H9 (cell line): ENCODE measurements at regions not wholly inside any gene's neighbourhood (a gene's known extent, or its start where the extent isn't known, plus 50 kb on each side); places are given as distances from the start of the nearest gene placed in this dataset.

Experiments used
- DNase-seq: peaks from one replicate; pipeline ENCODE4 v3.0.0-alpha.2; 2017
- H2AFZ ChIP-seq: one replicate; pipeline ENCODE4 v1.6.1; 2013; ENCODE audit warnings: mild to moderate bottlenecking, low read length, control low read depth, moderate library complexity
- H2AK5ac ChIP-seq: 2 replicates; pipeline ENCODE4 v1.6.1; 2013; ENCODE audit warnings: low read length, control low read depth, mixed read lengths; ENCODE audit not compliant: insufficient read length
- H2BK120ac ChIP-seq: one replicate; pipeline ENCODE4 v1.6.1; 2013; ENCODE audit warnings: low read depth, mild to moderate bottlenecking, low read length, control low read depth, inconsistent platforms; ENCODE audit not compliant: poor library complexity, severe bottlenecking
- H2BK12ac ChIP-seq: 2 replicates; pipeline ENCODE4 v1.6.1; 2013; ENCODE audit warnings: low read length, control low read depth, mixed read lengths, low read depth; ENCODE audit not compliant: insufficient read length
- H2BK15ac ChIP-seq: 2 replicates; pipeline ENCODE4 v1.6.1; 2013; ENCODE audit warnings: low read depth, low read length, control low read depth
- H2BK20ac ChIP-seq: one replicate; pipeline ENCODE4 v1.6.1; 2013; ENCODE audit warnings: low read depth, mild to moderate bottlenecking, low read length, control low read depth, inconsistent platforms; ENCODE audit not compliant: poor library complexity, severe bottlenecking
- H2BK5ac ChIP-seq: 2 replicates; pipeline ENCODE4 v1.6.1; 2013; ENCODE audit warnings: low read length, control low read depth, mixed read lengths; ENCODE audit not compliant: insufficient read length
- H3K14ac ChIP-seq: 2 replicates; pipeline ENCODE4 v1.6.1; 2013; ENCODE audit warnings: low read length, control low read depth; ENCODE audit not compliant: insufficient read depth
- H3K18ac ChIP-seq: 2 replicates; pipeline ENCODE4 v1.6.1; 2013; ENCODE audit warnings: low read depth, mild to moderate bottlenecking, mixed read lengths, low read length, control low read depth; ENCODE audit not compliant: insufficient read length
- H3K23ac ChIP-seq: 2 replicates; pipeline ENCODE4 v1.6.1; 2013; ENCODE audit warnings: low read length, control low read depth, mixed read lengths, low read depth; ENCODE audit not compliant: insufficient read length
- H3K23me2 ChIP-seq: 2 replicates; pipeline ENCODE4 v1.6.1; 2013; ENCODE audit warnings: low read depth, mild to moderate bottlenecking, mixed read lengths, low read length, control low read depth; ENCODE audit not compliant: insufficient read length, poor library complexity, severe bottlenecking
- H3K27ac ChIP-seq: 2 replicates; pipeline ENCODE4 v1.5.1; 2013; ENCODE audit warnings: low read length, control low read depth, mixed read lengths, low read depth; ENCODE audit not compliant: insufficient read length
- H3K27me3 ChIP-seq: 2 replicates; pipeline ENCODE4 v1.6.1; 2013; ENCODE audit warnings: low read length, control low read depth, inconsistent platforms; ENCODE audit not compliant: insufficient read depth
- H3K4ac ChIP-seq: 2 replicates; pipeline ENCODE4 v1.6.1; 2013; ENCODE audit warnings: low read depth, mild to moderate bottlenecking, control low read depth, inconsistent platforms, low read length, moderate library complexity
- H3K4me1 ChIP-seq: 2 replicates; pipeline ENCODE4 v1.6.1; 2013; ENCODE audit warnings: low read length, control low read depth, inconsistent platforms; ENCODE audit not compliant: insufficient read depth
- H3K4me2 ChIP-seq: 2 replicates; pipeline ENCODE4 v1.6.1; 2013; ENCODE audit warnings: low read length, control low read depth, mixed read lengths; ENCODE audit not compliant: insufficient read length, insufficient read depth
- H3K56ac ChIP-seq: 2 replicates; pipeline ENCODE4 v1.6.1; 2013; ENCODE audit warnings: low read depth, mild to moderate bottlenecking, mixed read lengths, low read length, control low read depth; ENCODE audit not compliant: insufficient read length
- H3K79me1 ChIP-seq: 2 replicates; pipeline ENCODE4 v1.6.1; 2013; ENCODE audit warnings: low read depth, mild to moderate bottlenecking, moderate library complexity, low read length, control low read depth, inconsistent platforms; ENCODE audit not compliant: insufficient read depth, poor library complexity, severe bottlenecking
- H3K79me2 ChIP-seq: 2 replicates; pipeline ENCODE4 v1.6.1; 2013; ENCODE audit warnings: low read length, control low read depth, inconsistent platforms; ENCODE audit not compliant: insufficient read depth
- H3K9ac ChIP-seq: 2 replicates; pipeline ENCODE4 v1.6.1; 2013; ENCODE audit warnings: low read length, control low read depth, mixed read lengths; ENCODE audit not compliant: insufficient read length; ENCODE audit errors: extremely low read depth
- H3K9me3 ChIP-seq: one replicate; pipeline ENCODE4 v1.6.1; 2013; ENCODE audit warnings: low read depth, low read length, inconsistent platforms; ENCODE audit not compliant: control insufficient read depth
- H3T11ph ChIP-seq: one replicate; pipeline ENCODE4 v1.6.1; 2013; ENCODE audit warnings: mild to moderate bottlenecking, low read length, control low read depth, inconsistent platforms
- H4K20me1 ChIP-seq: one replicate; pipeline ENCODE4 v1.6.1; 2013; ENCODE audit not compliant: control insufficient read depth, insufficient read length, insufficient read depth
- H4K5ac ChIP-seq: 2 replicates; pipeline ENCODE4 v1.6.1; 2013; ENCODE audit warnings: low read depth, mild to moderate bottlenecking, mixed read lengths, low read length, control low read depth; ENCODE audit not compliant: insufficient read length
- H4K8ac ChIP-seq: replicated peaks from 2 replicates; pipeline ENCODE4 v1.6.1; 2013; ENCODE audit warnings: low read length, control low read depth, mixed read lengths, low read depth; ENCODE audit not compliant: insufficient read length
- H4K91ac ChIP-seq: 2 replicates; pipeline ENCODE4 v1.6.1; 2013; ENCODE audit warnings: low read depth, mild to moderate bottlenecking, moderate library complexity, mixed read lengths, low read length, control low read depth; ENCODE audit not compliant: insufficient read length
- H3K27ac Mint-ChIP-seq, 3 experiments: 2 replicates in 2 of 3; 3 replicates in 1 of 3; pipeline ENCODE4 v1.8.0; 2020 to 2021; ENCODE audit warnings: mixed read lengths in 3 of 3, mild to moderate bottlenecking in 1 of 3, moderate library complexity in 1 of 3
- H3K27me3 Mint-ChIP-seq: 2 replicates; pipeline ENCODE4 v1.8.0; 2021; ENCODE audit warnings: low read depth, mild to moderate bottlenecking, moderate library complexity, mixed read lengths
- H3K36me3 Mint-ChIP-seq, 3 experiments: 2 replicates in 2 of 3; 3 replicates in 1 of 3; pipeline ENCODE4 v1.8.0; 2020 to 2021; ENCODE audit warnings: low read depth in 3 of 3, mixed read lengths in 3 of 3; ENCODE audit not compliant: insufficient read depth in 1 of 3
- H3K4me1 Mint-ChIP-seq, 2 experiments: 2 replicates each; pipeline ENCODE4 v1.8.0; 2020; ENCODE audit warnings: mixed read lengths in 2 of 2
- H3K4me3 Mint-ChIP-seq, 2 experiments: 2 replicates in 1 of 2; 3 replicates in 1 of 2; pipeline ENCODE4 v1.8.0; 2020 to 2021; ENCODE audit warnings: mild to moderate bottlenecking in 2 of 2, mixed read lengths in 2 of 2, moderate library complexity in 1 of 2
- H3K9me3 Mint-ChIP-seq, 2 experiments: 2 replicates in 1 of 2; 3 replicates in 1 of 2; pipeline ENCODE4 v1.8.0; 2020; ENCODE audit warnings: mild to moderate bottlenecking in 2 of 2, mixed read lengths in 2 of 2, moderate library complexity in 1 of 2
- WGBS: extraction: QIAGEN DNeasy Blood & Tissue Kit; methylation state at CpG from one replicate; pipeline ENCODE4 v1.1.7; 2013; ENCODE audit warnings: missing lambda C conversion rate, low lambda C conversion rate, mixed read lengths; ENCODE audit not compliant: insufficient read length; ENCODE audit errors: extremely low coverage; 5-methylcytosine and 5-hydroxymethylcytosine counted together
- TF ChIP-seq, protein P1 (sequence below): fragments of 200-600 bp; sonication (generic); conservative IDR thresholded peaks from 3 replicates; pipeline ENCODE4 v1.8.0; 2021; ENCODE audit warnings: antibody characterized with exemption, mild to moderate bottlenecking

- H4K20me1 ChIP-seq, result no peaks in the 10 kb centered on the region
- no peak overlapping the region for H2BK120ac ChIP-seq
- no peak overlapping the region for H4K8ac ChIP-seq
- H2BK20ac ChIP-seq, result no peak overlapping the region
- no peak overlapping the region for H2BK15ac ChIP-seq
- H3K27ac ChIP-seq, result no peak overlapping the region
- no peak overlapping the region for H2BK12ac ChIP-seq
- H3T11ph ChIP-seq, result no peak overlapping the region
- no peaks in the 10 kb centered on the region for H3K9me3 Mint-ChIP-seq
- H3K56ac ChIP-seq, result no peak overlapping the region
- no peak overlapping the region for H3K14ac ChIP-seq
- no peak overlapping the region for H2AK5ac ChIP-seq
- H3K79me2 ChIP-seq, result no peaks in the 10 kb centered on the region
- H3K4me2 ChIP-seq, result no peak overlapping the region
- no peak overlapping the region; a peak in 1 of 7 replicates for H3K27ac Mint-ChIP-seq
- WGBS, result no CpG with 5 or more reads among the region's 5 CpGs
- no peak overlapping the region for H4K91ac ChIP-seq
- no peak overlapping the region for H3K9ac ChIP-seq
- H3K9me3 ChIP-seq, result no peaks in the 10 kb centered on the region
- TF ChIP-seq, protein P1, sequence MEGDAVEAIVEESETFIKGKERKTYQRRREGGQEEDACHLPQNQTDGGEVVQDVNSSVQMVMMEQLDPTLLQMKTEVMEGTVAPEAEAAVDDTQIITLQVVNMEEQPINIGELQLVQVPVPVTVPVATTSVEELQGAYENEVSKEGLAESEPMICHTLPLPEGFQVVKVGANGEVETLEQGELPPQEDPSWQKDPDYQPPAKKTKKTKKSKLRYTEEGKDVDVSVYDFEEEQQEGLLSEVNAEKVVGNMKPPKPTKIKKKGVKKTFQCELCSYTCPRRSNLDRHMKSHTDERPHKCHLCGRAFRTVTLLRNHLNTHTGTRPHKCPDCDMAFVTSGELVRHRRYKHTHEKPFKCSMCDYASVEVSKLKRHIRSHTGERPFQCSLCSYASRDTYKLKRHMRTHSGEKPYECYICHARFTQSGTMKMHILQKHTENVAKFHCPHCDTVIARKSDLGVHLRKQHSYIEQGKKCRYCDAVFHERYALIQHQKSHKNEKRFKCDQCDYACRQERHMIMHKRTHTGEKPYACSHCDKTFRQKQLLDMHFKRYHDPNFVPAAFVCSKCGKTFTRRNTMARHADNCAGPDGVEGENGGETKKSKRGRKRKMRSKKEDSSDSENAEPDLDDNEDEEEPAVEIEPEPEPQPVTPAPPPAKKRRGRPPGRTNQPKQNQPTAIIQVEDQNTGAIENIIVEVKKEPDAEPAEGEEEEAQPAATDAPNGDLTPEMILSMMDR, result no peak
- H3K23ac ChIP-seq, result no peak overlapping the region
- no peak overlapping the region for H2AFZ ChIP-seq
- H3K79me1 ChIP-seq, result no peaks in the 10 kb centered on the region
- H3K4me1 ChIP-seq, result peaks cover 2% of the 10 kb centered on the region; the same call in 1 of the 2 replicates
- H3K27me3 ChIP-seq, result no peaks in the 10 kb centered on the region
- peaks cover 7 to 9% of the 10 kb centered on the region in 2 experiments for H3K4me1 Mint-ChIP-seq
- DNase-seq, result no peak
- H3K27me3 Mint-ChIP-seq, result no peaks in the 10 kb centered on the region
- no peak overlapping the region for H3K4ac ChIP-seq
- no peak overlapping the region for H3K18ac ChIP-seq
- H3K4me3 Mint-ChIP-seq, result no peak overlapping the region
- H4K5ac ChIP-seq, result no peak overlapping the region
- H3K36me3 Mint-ChIP-seq, result no peaks in the 10 kb centered on the region
- H3K23me2 ChIP-seq, result no peaks in the 10 kb centered on the region
- no peak overlapping the region for H2BK5ac ChIP-seq
These were observed 226.4 kb upstream of the NRXN1 start for GRCh38 chr2:51258301-51258700.
